ENCODE measurements at regions not wholly inside any gene's neighbourhood (a gene's known extent, or its start where the extent isn't known, plus 50 kb on each side); places are given as distances from the start of the nearest gene placed in this dataset.
"Not testable (repeated sequence)": the region's sequence is repeated elsewhere in the genome, so short reads cannot be mapped to it uniquely, and the experiment has no call there.

GRCh38 chr3:182425926-182426718, 367.2 kb upstream of the ATP11B start:
- TF ChIP-seq, protein P1, sequence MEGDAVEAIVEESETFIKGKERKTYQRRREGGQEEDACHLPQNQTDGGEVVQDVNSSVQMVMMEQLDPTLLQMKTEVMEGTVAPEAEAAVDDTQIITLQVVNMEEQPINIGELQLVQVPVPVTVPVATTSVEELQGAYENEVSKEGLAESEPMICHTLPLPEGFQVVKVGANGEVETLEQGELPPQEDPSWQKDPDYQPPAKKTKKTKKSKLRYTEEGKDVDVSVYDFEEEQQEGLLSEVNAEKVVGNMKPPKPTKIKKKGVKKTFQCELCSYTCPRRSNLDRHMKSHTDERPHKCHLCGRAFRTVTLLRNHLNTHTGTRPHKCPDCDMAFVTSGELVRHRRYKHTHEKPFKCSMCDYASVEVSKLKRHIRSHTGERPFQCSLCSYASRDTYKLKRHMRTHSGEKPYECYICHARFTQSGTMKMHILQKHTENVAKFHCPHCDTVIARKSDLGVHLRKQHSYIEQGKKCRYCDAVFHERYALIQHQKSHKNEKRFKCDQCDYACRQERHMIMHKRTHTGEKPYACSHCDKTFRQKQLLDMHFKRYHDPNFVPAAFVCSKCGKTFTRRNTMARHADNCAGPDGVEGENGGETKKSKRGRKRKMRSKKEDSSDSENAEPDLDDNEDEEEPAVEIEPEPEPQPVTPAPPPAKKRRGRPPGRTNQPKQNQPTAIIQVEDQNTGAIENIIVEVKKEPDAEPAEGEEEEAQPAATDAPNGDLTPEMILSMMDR (IDR thresholded peaks at IDR 0.05) = not testable (repeated sequence)
- not testable (repeated sequence) for TF ChIP-seq EZH2 (IDR thresholded peaks at IDR 0.05; ENCODE audit: borderline replicate concordance, insufficient read depth, low read depth, low read length, poor library complexity, severe bottlenecking)
